ENCODE measurements at regions not wholly inside any gene's neighbourhood (a gene's known extent, or its start where the extent isn't known, plus 50 kb on each side); places are given as distances from the start of the nearest gene placed in this dataset.

DNA sequence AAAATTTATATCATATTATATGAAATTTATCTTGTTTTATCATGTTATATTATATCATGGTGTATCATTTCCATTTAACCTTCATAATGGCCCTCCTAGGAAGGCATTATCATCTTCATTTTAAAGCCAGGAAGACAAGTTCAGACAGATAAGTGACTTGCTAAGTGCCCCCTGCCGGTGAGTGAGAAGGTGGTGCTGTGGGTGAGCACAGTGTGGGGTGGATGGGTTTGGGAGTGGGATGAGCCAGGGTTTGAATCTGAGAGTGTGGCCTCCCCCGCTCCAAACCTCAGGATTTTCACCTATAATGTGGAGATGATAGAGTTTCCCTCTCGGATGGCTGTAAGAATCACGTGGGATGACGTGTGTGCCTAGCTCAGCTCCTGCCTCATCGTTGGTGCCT is 108.7 kb upstream of the IGSF21 start:
- no peak overlapping the region for H3K18ac ChIP-seq (ENCODE audit: low read length)
- no peak overlapping the region for H3K4ac ChIP-seq (ENCODE audit: low read depth, low read length)
- DNase-seq, result no peak
- no peak overlapping the region for H2AK5ac ChIP-seq (ENCODE audit: low read length)
- no peak overlapping the region for H3K4me2 ChIP-seq (ENCODE audit: low read length)
- no peak overlapping the region for H4K5ac ChIP-seq (ENCODE audit: low read length)
- no peaks in the 10 kb centered on the region for H3K36me3 ChIP-seq (ENCODE audit: control insufficient read depth, insufficient read depth, low read length)
- H3K79me2 ChIP-seq (ENCODE audit: control insufficient read depth, insufficient read depth, low read length), result no peaks in the 10 kb centered on the region
- no peaks in the 10 kb centered on the region for H3K79me1 ChIP-seq (ENCODE audit: low read length)
- H3K4me1 ChIP-seq (ENCODE audit: control insufficient read depth, low read depth, low read length), result peaks cover 3% of the 10 kb centered on the region
- no peak overlapping the region for H2BK5ac ChIP-seq (ENCODE audit: low read length)
- H2BK120ac ChIP-seq (ENCODE audit: low read depth, low read length), result no peak overlapping the region
- no peak overlapping the region for H3K9ac ChIP-seq (ENCODE audit: low read length)
- WGBS (ENCODE audit: extremely low coverage, insufficient coverage, low lambda C conversion rate), result no CpG with 5 or more reads among the region's 6 CpGs
- H3K27ac ChIP-seq (ENCODE audit: low read depth, low read length), result no peak overlapping the region
- no peak overlapping the region for H2BK15ac ChIP-seq (replicated peaks; ENCODE audit: low read depth)
- no peaks in the 10 kb centered on the region for H3K27me3 ChIP-seq (ENCODE audit: insufficient read depth, low read length, poor library complexity)
- no peak overlapping the region for H3K23ac ChIP-seq (ENCODE audit: low read length)
- no peak overlapping the region for H3K56ac ChIP-seq (ENCODE audit: low read length)
- no peak overlapping the region for H4K8ac ChIP-seq (ENCODE audit: low read depth, low read length)
- no peak overlapping the region for H3K4me3 ChIP-seq (ENCODE audit: low read length)

DNA sequence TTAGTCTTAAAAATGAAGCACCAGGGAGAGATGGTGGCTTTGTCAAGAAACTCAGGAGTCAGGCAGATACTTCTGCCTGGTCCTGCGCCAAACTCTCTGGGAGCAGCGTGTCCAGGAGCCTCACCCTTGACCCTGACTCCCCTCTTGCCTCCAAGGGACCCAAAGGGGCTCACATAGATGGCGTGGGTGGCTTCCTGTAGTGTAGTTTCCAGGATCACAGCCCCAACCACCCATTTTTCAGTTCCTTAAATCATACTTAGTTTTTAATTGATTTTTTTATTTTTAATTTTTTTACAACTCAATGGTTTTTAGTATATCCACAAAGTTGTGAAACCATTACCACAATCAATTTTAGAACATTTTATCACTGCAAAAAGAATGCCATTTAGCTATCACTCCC is 107.7 kb upstream of the IGSF21 start:
- Histone ChIP-seq H3K56ac (ENCODE audit: low read length) (no peak overlapping the region), H3K4ac (ENCODE audit: low read depth, low read length) (no peak overlapping the region)
- WGBS (ENCODE audit: extremely low coverage, insufficient coverage, low lambda C conversion rate), result no CpG with 5 or more reads among the region's 3 CpGs

DNA sequence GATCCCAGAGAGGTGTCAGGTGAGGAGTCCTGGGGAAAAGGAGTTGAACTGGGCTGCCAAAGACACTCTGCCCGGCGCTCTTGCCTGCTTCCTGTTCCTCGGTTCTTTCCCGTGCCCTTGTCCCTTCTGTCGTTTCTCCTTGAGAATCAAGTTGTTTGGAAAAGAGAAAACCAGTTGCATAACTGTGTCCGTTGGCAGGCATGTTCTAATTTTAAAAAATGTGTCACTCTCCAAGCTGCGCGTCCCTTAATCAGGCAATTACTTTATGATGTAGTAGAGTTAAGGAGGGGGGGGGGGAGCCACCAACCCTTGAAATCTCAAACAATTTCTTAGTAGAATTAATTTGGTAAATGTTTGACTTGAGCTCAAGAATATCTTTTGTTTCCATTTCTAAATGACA is 105.9 kb upstream of the IGSF21 start:
- no peak overlapping the region for H2BK15ac ChIP-seq (replicated peaks; ENCODE audit: low read depth)
- no peak overlapping the region for H3K18ac ChIP-seq (ENCODE audit: low read length)
- no peak overlapping the region for H3K9ac ChIP-seq (ENCODE audit: low read length)
- H2BK5ac ChIP-seq (ENCODE audit: low read length), result no peak overlapping the region
- H3K4ac ChIP-seq (ENCODE audit: low read depth, low read length), result no peak overlapping the region
- no peaks in the 10 kb centered on the region for H3K79me1 ChIP-seq (ENCODE audit: low read length)
- no peak overlapping the region for H2AK5ac ChIP-seq (ENCODE audit: low read length)
- H4K8ac ChIP-seq (ENCODE audit: low read depth, low read length), result no peak overlapping the region
- no peaks in the 10 kb centered on the region for H3K27me3 ChIP-seq (ENCODE audit: insufficient read depth, low read length, poor library complexity)
- H2BK120ac ChIP-seq (ENCODE audit: low read depth, low read length), result no peak overlapping the region
- DNase-seq, result no peak
- no peak overlapping the region for H3K27ac ChIP-seq (ENCODE audit: low read depth, low read length)
- no peak overlapping the region for H3K56ac ChIP-seq (ENCODE audit: low read length)
- no CpG with 5 or more reads among the region's 8 CpGs for WGBS (ENCODE audit: extremely low coverage, insufficient coverage, low lambda C conversion rate)
- H3K23ac ChIP-seq (ENCODE audit: low read length), result no peak overlapping the region
- no peaks in the 10 kb centered on the region for H3K36me3 ChIP-seq (ENCODE audit: control insufficient read depth, insufficient read depth, low read length)
- H3K4me1 ChIP-seq (ENCODE audit: control insufficient read depth, low read depth, low read length), result peaks cover 2% of the 10 kb centered on the region
- no peak overlapping the region for H3K4me2 ChIP-seq (ENCODE audit: low read length)
- no peaks in the 10 kb centered on the region for H3K79me2 ChIP-seq (ENCODE audit: control insufficient read depth, insufficient read depth, low read length)
- H3K4me3 ChIP-seq (ENCODE audit: low read length), result no peak overlapping the region
- H4K5ac ChIP-seq (ENCODE audit: low read length), result no peak overlapping the region

More for the DNA sequence above, 107.7 kb upstream of the IGSF21 start:
- Histone ChIP-seq H3K36me3 (ENCODE audit: control insufficient read depth, insufficient read depth, low read length) (no peaks in the 10 kb centered on the region), H2BK15ac (replicated peaks; ENCODE audit: low read depth) (no peak overlapping the region), H3K9ac (ENCODE audit: low read length) (no peak overlapping the region), H3K79me1 (ENCODE audit: low read length) (no peaks in the 10 kb centered on the region), H3K4me2 (ENCODE audit: low read length) (no peak overlapping the region), H4K5ac (ENCODE audit: low read length) (no peak overlapping the region), H4K8ac (ENCODE audit: low read depth, low read length) (no peak overlapping the region), H3K18ac (ENCODE audit: low read length) (no peak overlapping the region), H2BK120ac (ENCODE audit: low read depth, low read length) (no peak overlapping the region), H3K4me3 (ENCODE audit: low read length) (no peak overlapping the region), H3K23ac (ENCODE audit: low read length) (no peak overlapping the region), H3K27me3 (ENCODE audit: insufficient read depth, low read length, poor library complexity) (no peaks in the 10 kb centered on the region), H3K79me2 (ENCODE audit: control insufficient read depth, insufficient read depth, low read length) (no peaks in the 10 kb centered on the region), H2AK5ac (ENCODE audit: low read length) (no peak overlapping the region), H3K27ac (ENCODE audit: low read depth, low read length) (no peak overlapping the region), H3K4me1 (ENCODE audit: control insufficient read depth, low read depth, low read length) (peaks cover 2% of the 10 kb centered on the region), H2BK5ac (ENCODE audit: low read length) (no peak overlapping the region)
- DNase-seq, result no peak

DNA sequence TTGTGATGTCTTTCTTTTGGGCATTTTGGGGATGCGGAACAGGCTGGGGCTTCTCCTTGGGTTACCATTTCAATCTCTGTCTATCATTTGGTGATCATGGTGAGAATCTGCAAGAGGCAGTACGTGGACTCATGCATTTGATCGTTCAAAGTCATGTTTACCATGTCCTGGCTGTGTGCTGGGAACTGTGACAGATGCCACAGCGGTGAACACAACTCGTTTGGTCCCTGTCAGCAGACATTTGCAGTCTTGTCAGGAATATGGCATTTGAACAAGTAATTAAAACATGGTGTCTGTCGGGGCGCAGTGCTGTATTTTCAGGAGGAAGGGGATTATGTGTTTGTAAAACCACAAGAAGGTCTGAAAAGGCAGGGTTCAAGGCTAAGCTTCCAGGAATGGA is 103.3 kb upstream of the IGSF21 start:
- no peak overlapping the region for H2BK120ac ChIP-seq (ENCODE audit: low read depth, low read length)
- H3K18ac ChIP-seq (ENCODE audit: low read length), result no peak overlapping the region
- no peaks in the 10 kb centered on the region for H3K27me3 ChIP-seq (ENCODE audit: insufficient read depth, low read length, poor library complexity)
- H3K79me1 ChIP-seq (ENCODE audit: low read length), result no peaks in the 10 kb centered on the region
- no peak overlapping the region for H2AK5ac ChIP-seq (ENCODE audit: low read length)
- no peak overlapping the region for H3K4ac ChIP-seq (ENCODE audit: low read depth, low read length)
- no peak overlapping the region for H2BK5ac ChIP-seq (ENCODE audit: low read length)
- no peak for DNase-seq
- H3K36me3 ChIP-seq (ENCODE audit: control insufficient read depth, insufficient read depth, low read length), result no peaks in the 10 kb centered on the region
- H3K4me3 ChIP-seq (ENCODE audit: low read length), result no peak overlapping the region
- H2BK15ac ChIP-seq (replicated peaks; ENCODE audit: low read depth), result no peak overlapping the region
- no peak overlapping the region for H3K4me2 ChIP-seq (ENCODE audit: low read length)
- no peak overlapping the region for H3K9ac ChIP-seq (ENCODE audit: low read length)
- H3K56ac ChIP-seq (ENCODE audit: low read length), result no peak overlapping the region
- H3K4me1 ChIP-seq (ENCODE audit: control insufficient read depth, low read depth, low read length), result peaks cover 3% of the 10 kb centered on the region
- no peak overlapping the region for H3K23ac ChIP-seq (ENCODE audit: low read length)
- no peak overlapping the region for H4K5ac ChIP-seq (ENCODE audit: low read length)
- H4K8ac ChIP-seq (ENCODE audit: low read depth, low read length), result no peak overlapping the region
- no peak overlapping the region for H3K27ac ChIP-seq (ENCODE audit: low read depth, low read length)
- WGBS (ENCODE audit: extremely low coverage, insufficient coverage, low lambda C conversion rate), result no CpG with 5 or more reads among the region's 7 CpGs
- H3K79me2 ChIP-seq (ENCODE audit: control insufficient read depth, insufficient read depth, low read length), result no peaks in the 10 kb centered on the region

- Histone ChIP-seq H3K27me3 (ENCODE audit: insufficient read depth, low read length, poor library complexity) (no peaks in the 10 kb centered on the region), H3K9ac (ENCODE audit: low read length) (no peak overlapping the region)
These were observed 102.4 kb upstream of the IGSF21 start for GRCh38 chr1:18005238-18005637.

DNA sequence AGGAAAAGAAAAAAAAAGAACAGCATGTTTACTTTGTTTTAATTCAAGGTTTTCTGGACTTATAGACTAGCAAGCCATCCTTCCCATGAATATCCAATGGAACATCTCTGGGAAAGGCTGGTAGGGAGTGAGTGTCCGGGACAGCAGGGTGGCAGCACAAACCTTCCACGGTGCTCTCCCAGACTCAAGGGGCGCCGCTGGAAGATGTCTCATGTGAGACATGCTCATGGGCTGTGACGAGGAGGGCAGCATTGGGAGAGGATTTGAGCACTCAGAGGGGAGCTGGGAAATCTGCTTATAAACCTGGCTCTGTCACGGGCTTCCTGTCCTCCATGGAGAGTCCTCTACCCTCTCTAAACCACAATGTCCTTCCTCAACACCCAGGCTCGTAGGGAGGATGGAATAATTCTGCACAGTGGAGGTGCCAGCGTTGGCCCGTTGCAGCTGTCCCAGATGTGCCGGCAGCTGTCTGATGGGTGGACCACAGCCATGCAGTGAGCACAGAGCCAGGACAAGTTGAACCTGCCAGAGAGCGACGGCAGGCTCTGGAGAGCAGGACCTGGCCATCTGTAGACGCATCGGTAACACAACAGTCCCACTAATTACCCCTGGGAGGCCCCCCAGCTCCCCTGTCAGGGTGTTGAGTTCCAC is 100.1 kb upstream of the IGSF21 start:
- H3K36me3 ChIP-seq (ENCODE audit: control insufficient read depth, insufficient read depth, low read length), result no peaks in the 10 kb centered on the region
- no peak overlapping the region for H2BK15ac ChIP-seq (replicated peaks; ENCODE audit: low read depth)
- H4K5ac ChIP-seq (ENCODE audit: low read length), result no peak overlapping the region
- H3K27me3 ChIP-seq (ENCODE audit: insufficient read depth, low read length, poor library complexity), result no peaks in the 10 kb centered on the region
- H3K4me1 ChIP-seq (ENCODE audit: control insufficient read depth, low read depth, low read length), result peaks cover 9% of the 10 kb centered on the region
- no peak overlapping the region for H3K18ac ChIP-seq (ENCODE audit: low read length)
- H3K79me2 ChIP-seq (ENCODE audit: control insufficient read depth, insufficient read depth, low read length), result no peaks in the 10 kb centered on the region
- no CpG with 5 or more reads among the region's 14 CpGs for WGBS (ENCODE audit: extremely low coverage, insufficient coverage, low lambda C conversion rate)
- H4K8ac ChIP-seq (ENCODE audit: low read depth, low read length), result no peak overlapping the region
- H3K4me2 ChIP-seq (ENCODE audit: low read length), result no peak overlapping the region
- no peak overlapping the region for H2AK5ac ChIP-seq (ENCODE audit: low read length)
- H3K9ac ChIP-seq (ENCODE audit: low read length), result no peak overlapping the region
- H3K4me3 ChIP-seq (ENCODE audit: low read length), result no peak overlapping the region
- no peak overlapping the region for H3K4ac ChIP-seq (ENCODE audit: low read depth, low read length)
- H2BK5ac ChIP-seq (ENCODE audit: low read length), result no peak overlapping the region
- no peak overlapping the region for H3K23ac ChIP-seq (ENCODE audit: low read length)
- no peaks in the 10 kb centered on the region for H3K79me1 ChIP-seq (ENCODE audit: low read length)
- no peak overlapping the region for H2BK120ac ChIP-seq (ENCODE audit: low read depth, low read length)
- H3K56ac ChIP-seq (ENCODE audit: low read length), result no peak overlapping the region
- no peak overlapping the region for H3K27ac ChIP-seq (ENCODE audit: low read depth, low read length)
- no peak for DNase-seq

More at GRCh38 chr1:18005238-18005637, 102.4 kb upstream of the IGSF21 start:
- Histone ChIP-seq H2BK120ac (ENCODE audit: low read depth, low read length) (no peak overlapping the region), H3K56ac (ENCODE audit: low read length) (no peak overlapping the region), H3K18ac (ENCODE audit: low read length) (no peak overlapping the region), H4K8ac (ENCODE audit: low read depth, low read length) (no peak overlapping the region), H3K4ac (ENCODE audit: low read depth, low read length) (no peak overlapping the region), H2BK15ac (replicated peaks; ENCODE audit: low read depth) (no peak overlapping the region), H3K79me1 (ENCODE audit: low read length) (no peaks in the 10 kb centered on the region), H4K5ac (ENCODE audit: low read length) (no peak overlapping the region), H2BK5ac (ENCODE audit: low read length) (no peak overlapping the region), H3K23ac (ENCODE audit: low read length) (no peak overlapping the region), H3K4me3 (ENCODE audit: low read length) (no peak overlapping the region), H3K36me3 (ENCODE audit: control insufficient read depth, insufficient read depth, low read length) (no peaks in the 10 kb centered on the region), H3K4me2 (ENCODE audit: low read length) (no peak overlapping the region), H2AK5ac (ENCODE audit: low read length) (no peak overlapping the region), H3K79me2 (ENCODE audit: control insufficient read depth, insufficient read depth, low read length) (no peaks in the 10 kb centered on the region), H3K4me1 (ENCODE audit: control insufficient read depth, low read depth, low read length) (peaks cover 7% of the 10 kb centered on the region), H3K27ac (ENCODE audit: low read depth, low read length) (no peak overlapping the region)
- no CpG with 5 or more reads among the region's 2 CpGs for WGBS (ENCODE audit: extremely low coverage, insufficient coverage, low lambda C conversion rate)
- DNase-seq, result no peak
